RWPE2 (cell line): ENCODE measurements at regions not wholly inside any gene's neighbourhood (a gene's known extent, or its start where the extent isn't known, plus 50 kb on each side); places are given as distances from the start of the nearest gene placed in this dataset.

ENCODE experiments used
- ATAC-seq: fragments of 200-7000 bp; cut with Tn5 transposase; 3 replicates; pipeline ENCODE4 v1.9.1; 2021; ENCODE audit warnings: low read depth
- DNase-seq: peaks from one replicate; pipeline ENCODE4 v3.0.0-alpha.2; 2020; ENCODE audit warnings: low spot score
- H3K27ac ChIP-seq: fragments of 450-650 bp; 2 replicates; pipeline ENCODE4 v1.5.1; 2017; ENCODE audit warnings: mild to moderate bottlenecking; ENCODE audit not compliant: poor library complexity, severe bottlenecking
- H3K27me3 ChIP-seq: fragments of 250-450 bp; sonication (Bioruptor Pico); 2 replicates; pipeline ENCODE4 v1.5.1; 2021; ENCODE audit warnings: mild to moderate bottlenecking, moderate library complexity; ENCODE audit not compliant: insufficient read depth, poor library complexity, severe bottlenecking
- H3K36me3 ChIP-seq: fragments of 250-450 bp; sonication (Bioruptor Pico); 2 replicates; pipeline ENCODE4 v1.5.1; 2020; ENCODE audit warnings: low read depth, mild to moderate bottlenecking, moderate library complexity
- H3K4me1 ChIP-seq: fragments of 250-450 bp; sonication (Bioruptor Pico); 2 replicates; pipeline ENCODE4 v1.5.1; 2021; ENCODE audit warnings: mild to moderate bottlenecking, moderate library complexity; ENCODE audit not compliant: insufficient read depth, poor library complexity, severe bottlenecking
- H3K4me3 ChIP-seq: fragments of 250-450 bp; sonication (Bioruptor Pico); 2 replicates; pipeline ENCODE4 v1.5.1; 2021; ENCODE audit warnings: mild to moderate bottlenecking, moderate library complexity; ENCODE audit not compliant: severe bottlenecking
- H3K9me3 ChIP-seq: fragments of 250-450 bp; sonication (Bioruptor Pico); 2 replicates; pipeline ENCODE4 v1.5.1; 2021; ENCODE audit warnings: mild to moderate bottlenecking, moderate library complexity; ENCODE audit not compliant: severe bottlenecking
- CTCF ChIP-seq: fragments of 450-650 bp; IDR thresholded peaks from one replicate; pipeline ENCODE4 v1.5.1; 2017; ENCODE audit warnings: mild to moderate bottlenecking, moderate library complexity; ENCODE audit not compliant: poor library complexity, severe bottlenecking

- Histone ChIP-seq H3K4me1 (no peaks in the 10 kb centered on the region), H3K27me3 (no peaks in the 10 kb centered on the region), H3K36me3 (no peaks in the 10 kb centered on the region), H3K9me3 (no peaks in the 10 kb centered on the region), H3K4me3 (no peak overlapping the region), H3K27ac (no peak overlapping the region)
- no peak for ATAC-seq
- no peak for TF ChIP-seq CTCF
- DNase-seq, result no peak
Observed at GRCh38 chr7:153473185-153473584, 579.0 kb upstream of the DPP6 start.

- Histone ChIP-seq H3K9me3 (no peaks in the 10 kb centered on the region), H3K36me3 (no peaks in the 10 kb centered on the region), H3K4me3 (no peak overlapping the region), H3K4me1 (no peaks in the 10 kb centered on the region), H3K27ac (no peak overlapping the region), H3K27me3 (no peaks in the 10 kb centered on the region)
- no peak for ATAC-seq
- DNase-seq, result no peak
- TF ChIP-seq CTCF, result no peak
Observed at GRCh38 chr7:153475239-153475638, 577.0 kb upstream of the DPP6 start.

- H3K27ac ChIP-seq, result no peak overlapping the region
- H3K27me3 ChIP-seq, result no peaks in the 10 kb centered on the region
- H3K9me3 ChIP-seq, result no peaks in the 10 kb centered on the region
- ATAC-seq (no peak), DNase-seq (no peak)
- no peak for TF ChIP-seq CTCF
- no peak overlapping the region for H3K4me3 ChIP-seq
- H3K36me3 ChIP-seq, result no peaks in the 10 kb centered on the region
- H3K4me1 ChIP-seq, result no peaks in the 10 kb centered on the region
Observed at GRCh38 chr7:153476166-153476565, 576.0 kb upstream of the DPP6 start.

GRCh38 chr7:153496257-153496656, 555.9 kb upstream of the DPP6 start:
- H3K9me3 ChIP-seq, result no peaks in the 10 kb centered on the region
- no peak overlapping the region for H3K27ac ChIP-seq
- no peak for DNase-seq
- no peaks in the 10 kb centered on the region for H3K27me3 ChIP-seq
- no peaks in the 10 kb centered on the region for H3K4me1 ChIP-seq
- no peaks in the 10 kb centered on the region for H3K36me3 ChIP-seq
- TF ChIP-seq CTCF, result no peak
- no peak overlapping the region for H3K4me3 ChIP-seq
- ATAC-seq, result no peak

GRCh38 chr7:153503093-153503492, 549.1 kb upstream of the DPP6 start:
- DNase-seq (no peak), ATAC-seq (no peak)
- H3K4me1 ChIP-seq, result no peaks in the 10 kb centered on the region
- no peak for TF ChIP-seq CTCF
- no peak overlapping the region for H3K4me3 ChIP-seq
- no peak overlapping the region for H3K27ac ChIP-seq
- no peaks in the 10 kb centered on the region for H3K27me3 ChIP-seq
- H3K9me3 ChIP-seq, result no peaks in the 10 kb centered on the region
- H3K36me3 ChIP-seq, result no peaks in the 10 kb centered on the region
